Lower lobe of right lung (tissue), 2 donors: ENCODE measurements at regions not wholly inside any gene's neighbourhood (a gene's known extent, or its start where the extent isn't known, plus 50 kb on each side); places are given as distances from the start of the nearest gene placed in this dataset.

Source experiments
- ATAC-seq, 2 donors: fragments of 200-7000 bp; cut with Tn5 transposase; one replicate each; pipeline ENCODE4 v1.9.1; 2020 to 2022; ENCODE audit warnings: mild to moderate bottlenecking in 2 of 2, moderate library complexity in 2 of 2
- DNase-seq: peaks from one replicate; pipeline ENCODE4 v3.0.0-alpha.2; 2020
- H3K27ac ChIP-seq: fragments of 200-600 bp; one replicate; pipeline ENCODE4 v1.8.0; 2022
- H3K27me3 ChIP-seq: fragments of 200-600 bp; one replicate; pipeline ENCODE4 v1.8.0; 2022; ENCODE audit warnings: low read depth
- H3K36me3 ChIP-seq: fragments of 200-600 bp; one replicate; pipeline ENCODE4 v1.8.0; 2022; ENCODE audit warnings: mild to moderate bottlenecking
- H3K4me1 ChIP-seq: fragments of 200-600 bp; one replicate; pipeline ENCODE4 v1.8.0; 2022
- H3K4me3 ChIP-seq: fragments of 200-600 bp; one replicate; pipeline ENCODE4 v1.8.0; 2022; ENCODE audit warnings: mild to moderate bottlenecking
- H3K9me3 ChIP-seq: fragments of 200-600 bp; one replicate; pipeline ENCODE4 v1.8.0; 2022
- intact Hi-C: fragments of 100-400 bp; cut with DNase I; formaldehyde crosslinking; loops from one replicate; pipeline ENCODE4 v1.11.0; 2022
- TF ChIP-seq, protein P1 (sequence below): fragments of 200-600 bp; IDR thresholded peaks from one replicate; pipeline ENCODE4 v1.8.0; 2022; ENCODE audit warnings: antibody characterized with exemption, mild to moderate bottlenecking
- donor health status: DM: no; HTN: yes; CAD: no; lungs with severe emphysema.

GRCh38 chr13:73691891-73692290 lies 442.3 kb downstream of the KLF12 start:
- no peak for DNase-seq
- no peak for ATAC-seq
- TF ChIP-seq, protein P1, sequence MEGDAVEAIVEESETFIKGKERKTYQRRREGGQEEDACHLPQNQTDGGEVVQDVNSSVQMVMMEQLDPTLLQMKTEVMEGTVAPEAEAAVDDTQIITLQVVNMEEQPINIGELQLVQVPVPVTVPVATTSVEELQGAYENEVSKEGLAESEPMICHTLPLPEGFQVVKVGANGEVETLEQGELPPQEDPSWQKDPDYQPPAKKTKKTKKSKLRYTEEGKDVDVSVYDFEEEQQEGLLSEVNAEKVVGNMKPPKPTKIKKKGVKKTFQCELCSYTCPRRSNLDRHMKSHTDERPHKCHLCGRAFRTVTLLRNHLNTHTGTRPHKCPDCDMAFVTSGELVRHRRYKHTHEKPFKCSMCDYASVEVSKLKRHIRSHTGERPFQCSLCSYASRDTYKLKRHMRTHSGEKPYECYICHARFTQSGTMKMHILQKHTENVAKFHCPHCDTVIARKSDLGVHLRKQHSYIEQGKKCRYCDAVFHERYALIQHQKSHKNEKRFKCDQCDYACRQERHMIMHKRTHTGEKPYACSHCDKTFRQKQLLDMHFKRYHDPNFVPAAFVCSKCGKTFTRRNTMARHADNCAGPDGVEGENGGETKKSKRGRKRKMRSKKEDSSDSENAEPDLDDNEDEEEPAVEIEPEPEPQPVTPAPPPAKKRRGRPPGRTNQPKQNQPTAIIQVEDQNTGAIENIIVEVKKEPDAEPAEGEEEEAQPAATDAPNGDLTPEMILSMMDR = no peak

DNA sequence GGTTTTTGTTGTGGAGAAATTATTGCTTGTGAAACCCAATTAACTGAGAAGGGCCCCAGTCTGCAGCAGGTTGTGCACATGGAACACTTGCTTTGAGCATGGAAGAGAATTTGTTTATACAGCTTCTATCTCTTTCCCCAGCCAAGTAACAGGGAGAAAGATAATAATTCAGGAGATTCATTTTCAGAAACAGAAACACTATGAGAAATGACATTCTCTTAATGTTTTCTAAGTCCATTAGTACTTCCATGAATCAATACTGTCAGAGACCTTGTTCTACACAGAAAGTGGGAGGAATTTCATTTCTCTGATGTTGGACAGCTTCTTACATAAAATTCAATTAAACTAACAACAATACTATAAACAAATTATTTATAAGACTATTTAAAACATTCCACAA lies 446.3 kb downstream of the KLF12 start:
- DNase-seq (no peak), ATAC-seq (no peak)
- TF ChIP-seq, protein P1 = no peak
- no peaks in the 10 kb centered on the region for H3K36me3 ChIP-seq
- H3K4me3 ChIP-seq = no peak overlapping the region
- no peaks in the 10 kb centered on the region for H3K27me3 ChIP-seq
- H3K9me3 ChIP-seq = no peaks in the 10 kb centered on the region
- no peaks in the 10 kb centered on the region for H3K4me1 ChIP-seq
- H3K27ac ChIP-seq = no peak overlapping the region
- intact Hi-C loops = no loop called here

More at GRCh38 chr13:73691891-73692290, 442.3 kb downstream of the KLF12 start:
- no peaks in the 10 kb centered on the region for H3K27me3 ChIP-seq
- no peak overlapping the region for H3K4me3 ChIP-seq
- no peaks in the 10 kb centered on the region for H3K4me1 ChIP-seq
- intact Hi-C loops = no loop called here
- peaks cover 4% of the 10 kb centered on the region for H3K36me3 ChIP-seq
- no peak overlapping the region for H3K27ac ChIP-seq
- no peaks in the 10 kb centered on the region for H3K9me3 ChIP-seq

- TF ChIP-seq, protein P1 = no peak
- no peak overlapping the region for H3K4me3 ChIP-seq
- no peaks in the 10 kb centered on the region for H3K36me3 ChIP-seq
- intact Hi-C loops = no loop called here
- H3K4me1 ChIP-seq = no peaks in the 10 kb centered on the region
- H3K27ac ChIP-seq = no peak overlapping the region
- no peak for DNase-seq
- no peaks in the 10 kb centered on the region for H3K9me3 ChIP-seq
- no peak for ATAC-seq
- no peaks in the 10 kb centered on the region for H3K27me3 ChIP-seq
These were observed 447.1 kb downstream of the KLF12 start for GRCh38 chr13:73687087-73687486.

DNA sequence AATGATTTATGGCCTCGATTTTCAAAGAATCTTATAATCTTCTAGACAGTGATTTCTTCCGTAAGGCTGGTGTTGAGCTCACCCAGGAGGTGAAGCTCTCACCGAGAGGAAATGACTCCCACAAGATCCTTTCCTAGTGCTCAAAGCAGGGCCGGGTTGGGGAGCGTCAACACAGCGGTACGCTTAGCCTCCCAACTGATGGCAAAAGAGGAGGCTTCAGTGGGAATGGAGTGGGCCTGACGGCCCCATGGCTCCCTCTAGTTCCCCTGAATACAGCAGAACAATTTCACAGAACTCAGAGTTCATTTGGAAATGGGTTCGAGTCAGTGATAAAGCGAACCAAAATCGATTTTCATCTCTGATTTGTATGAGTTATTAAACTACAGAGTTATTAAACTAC lies 449.5 kb downstream of the KLF12 start:
- ATAC-seq (no peak), DNase-seq (no peak)
- Histone ChIP-seq H3K4me3 (no peak overlapping the region), H3K27ac (no peak overlapping the region), H3K27me3 (no peaks in the 10 kb centered on the region), H3K36me3 (no peaks in the 10 kb centered on the region), H3K9me3 (no peaks in the 10 kb centered on the region), H3K4me1 (no peaks in the 10 kb centered on the region)
- TF ChIP-seq, protein P1 = no peak
- intact Hi-C loops = no loop called here

DNA sequence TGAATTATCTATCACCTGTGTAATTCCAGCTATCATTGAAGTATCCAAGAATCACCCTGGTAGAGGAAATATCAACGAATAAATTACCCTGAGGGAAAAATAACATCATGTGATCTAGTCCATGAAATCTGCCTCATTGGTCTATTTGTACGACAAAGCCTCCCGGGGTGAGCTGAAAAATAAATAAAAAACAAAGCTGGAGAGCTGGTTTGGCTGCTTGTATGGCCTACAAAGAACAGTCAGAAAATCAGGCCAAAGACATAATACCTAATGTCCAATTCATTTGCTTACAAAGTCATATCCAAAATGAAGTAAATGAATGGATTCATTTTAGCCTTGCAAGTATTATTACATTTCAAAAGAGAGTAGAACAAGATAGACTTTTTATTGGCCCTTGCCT lies 449.9 kb downstream of the KLF12 start:
- H3K27me3 ChIP-seq = no peaks in the 10 kb centered on the region
- H3K4me3 ChIP-seq = no peak overlapping the region
- H3K4me1 ChIP-seq = no peaks in the 10 kb centered on the region
- intact Hi-C loops = no loop called here
- no peak for ATAC-seq
- TF ChIP-seq, protein P1 = no peak
- no peak overlapping the region for H3K27ac ChIP-seq
- no peaks in the 10 kb centered on the region for H3K9me3 ChIP-seq
- H3K36me3 ChIP-seq = no peaks in the 10 kb centered on the region
- DNase-seq = no peak

GRCh38 chr13:73683746-73684145 lies 450.5 kb downstream of the KLF12 start:
- no peak for ATAC-seq

More at GRCh38 chr13:73683746-73684145, 450.5 kb downstream of the KLF12 start:
- H3K27me3 ChIP-seq = no peaks in the 10 kb centered on the region
- H3K36me3 ChIP-seq = no peaks in the 10 kb centered on the region
- no peak overlapping the region for H3K4me3 ChIP-seq
- no peak overlapping the region for H3K27ac ChIP-seq
- TF ChIP-seq, protein P1 = no peak
- DNase-seq = no peak
- intact Hi-C loops = no loop called here
- no peaks in the 10 kb centered on the region for H3K9me3 ChIP-seq
- no peaks in the 10 kb centered on the region for H3K4me1 ChIP-seq
